ENCODE measurements at regions not wholly inside any gene's neighbourhood (a gene's known extent, or its start where the extent isn't known, plus 50 kb on each side); places are given as distances from the start of the nearest gene placed in this dataset.

- H3K4me3 ChIP-seq (ENCODE audit: low read depth, low read length) = no peak overlapping the region
- POLR2A ChIA-PET = no interaction called here
- TF ChIP-seq, protein P1, sequence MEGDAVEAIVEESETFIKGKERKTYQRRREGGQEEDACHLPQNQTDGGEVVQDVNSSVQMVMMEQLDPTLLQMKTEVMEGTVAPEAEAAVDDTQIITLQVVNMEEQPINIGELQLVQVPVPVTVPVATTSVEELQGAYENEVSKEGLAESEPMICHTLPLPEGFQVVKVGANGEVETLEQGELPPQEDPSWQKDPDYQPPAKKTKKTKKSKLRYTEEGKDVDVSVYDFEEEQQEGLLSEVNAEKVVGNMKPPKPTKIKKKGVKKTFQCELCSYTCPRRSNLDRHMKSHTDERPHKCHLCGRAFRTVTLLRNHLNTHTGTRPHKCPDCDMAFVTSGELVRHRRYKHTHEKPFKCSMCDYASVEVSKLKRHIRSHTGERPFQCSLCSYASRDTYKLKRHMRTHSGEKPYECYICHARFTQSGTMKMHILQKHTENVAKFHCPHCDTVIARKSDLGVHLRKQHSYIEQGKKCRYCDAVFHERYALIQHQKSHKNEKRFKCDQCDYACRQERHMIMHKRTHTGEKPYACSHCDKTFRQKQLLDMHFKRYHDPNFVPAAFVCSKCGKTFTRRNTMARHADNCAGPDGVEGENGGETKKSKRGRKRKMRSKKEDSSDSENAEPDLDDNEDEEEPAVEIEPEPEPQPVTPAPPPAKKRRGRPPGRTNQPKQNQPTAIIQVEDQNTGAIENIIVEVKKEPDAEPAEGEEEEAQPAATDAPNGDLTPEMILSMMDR (IDR thresholded peaks at IDR 0.05; ENCODE audit: insufficient read depth, low read depth, low read length) = no peak
- CTCF ChIA-PET = interaction anchor here (1.6 kb wide), 1 partner anchor 9 kb away, joined by 3 read pairs; no protein-coding TSS in a partner anchor
- no peaks in the 10 kb centered on the region for H3K36me3 ChIP-seq (ENCODE audit: control insufficient read depth, insufficient read depth, low read length)
- no peak for DNase-seq (ENCODE audit: low read depth)
- H3K27me3 ChIP-seq (ENCODE audit: control insufficient read depth, insufficient read depth, low read length) = peaks cover 2% of the 10 kb centered on the region; the same call in 1 of the 2 replicates
These were observed 91.1 kb downstream of the CH25H start for GRCh38 chr10:89115876-89116627.

DNA sequence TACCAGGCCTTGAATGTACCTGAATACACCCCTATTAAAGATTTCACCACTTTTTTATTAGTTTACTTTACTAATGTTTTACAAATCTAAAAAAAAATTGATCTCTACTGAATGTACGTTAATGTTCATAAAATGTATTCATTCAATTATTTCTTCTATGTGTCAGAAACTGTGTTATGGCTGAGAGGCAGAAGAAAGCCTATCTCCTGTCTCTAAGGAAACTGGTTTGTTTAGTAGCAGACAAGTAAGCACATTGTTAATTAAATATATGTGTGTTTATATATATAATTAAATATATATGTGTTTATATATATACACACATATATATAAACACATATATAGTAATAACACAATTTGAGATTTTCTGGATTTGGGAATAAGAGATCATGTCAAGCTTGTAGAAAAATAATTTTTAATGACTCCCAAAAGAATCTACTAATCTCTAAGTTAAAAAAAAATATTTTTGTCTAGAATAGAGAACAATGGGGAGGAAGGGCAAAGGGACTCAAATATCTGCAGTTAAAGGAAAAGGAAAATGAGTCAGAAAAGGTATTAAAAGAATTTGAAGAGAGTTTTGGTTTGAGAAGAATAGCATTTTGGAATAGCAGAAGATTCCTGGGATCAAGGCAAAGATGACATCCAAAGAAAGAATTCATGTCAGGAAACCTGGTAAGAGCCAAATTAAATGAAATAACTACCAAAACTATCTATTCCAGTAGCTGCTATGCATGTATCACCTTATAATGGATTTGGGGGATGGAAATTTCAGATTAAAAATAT is 92.1 kb downstream of the CH25H start:
- CTCF ChIA-PET = interaction anchor here (1.6 kb wide), 1 partner anchor 10 kb away, joined by 3 read pairs; no protein-coding TSS in a partner anchor
- POLR2A ChIA-PET = no interaction called here
- no peak for DNase-seq (ENCODE audit: low read depth)

GRCh38 chr10:89102735-89103134 is 104.4 kb downstream of the CH25H start:
- TF ChIP-seq, protein P1 (IDR thresholded peaks at IDR 0.05; ENCODE audit: insufficient read depth, low read depth, low read length) = no peak
- CTCF ChIA-PET = interaction anchor here (1.0 kb wide), 1 partner anchor 11 kb away, joined by 3 read pairs; no protein-coding TSS in a partner anchor
- POLR2A ChIA-PET = no interaction called here
- no peak overlapping the region for H3K4me3 ChIP-seq (ENCODE audit: low read depth, low read length)
- DNase-seq (ENCODE audit: low read depth) = no peak
- H3K36me3 ChIP-seq (ENCODE audit: control insufficient read depth, insufficient read depth, low read length) = no peaks in the 10 kb centered on the region
- H3K27me3 ChIP-seq (ENCODE audit: control insufficient read depth, insufficient read depth, low read length) = no peaks in the 10 kb centered on the region

More for the DNA sequence above, 92.1 kb downstream of the CH25H start:
- no peaks in the 10 kb centered on the region for H3K36me3 ChIP-seq (ENCODE audit: control insufficient read depth, insufficient read depth, low read length)
- H3K4me3 ChIP-seq (ENCODE audit: low read depth, low read length) = no peak overlapping the region
- peaks cover 2% of the 10 kb centered on the region; the same call in 1 of the 2 replicates for H3K27me3 ChIP-seq (ENCODE audit: control insufficient read depth, insufficient read depth, low read length)
- TF ChIP-seq, protein P1 (IDR thresholded peaks at IDR 0.05; ENCODE audit: insufficient read depth, low read depth, low read length) = no peak

DNA sequence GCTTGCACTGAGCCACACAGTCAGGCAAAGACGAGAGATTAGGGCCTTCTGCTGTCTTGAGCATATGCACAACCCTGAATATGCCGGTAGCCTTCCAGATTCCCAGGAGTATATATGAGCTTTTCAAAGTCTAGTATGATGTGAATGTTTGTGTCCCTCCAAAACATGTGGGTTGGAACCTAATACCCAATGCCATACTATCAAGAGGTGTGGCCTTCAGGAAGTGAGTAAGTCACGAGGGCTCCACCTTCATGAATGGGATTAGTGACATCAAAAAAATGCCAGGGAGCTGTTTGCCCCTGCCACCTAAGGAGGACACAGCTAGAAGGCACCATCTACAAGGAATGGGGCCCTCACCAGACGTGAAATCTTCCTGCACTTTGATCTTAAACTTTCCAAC is 105.2 kb downstream of the CH25H start:
- TF ChIP-seq, protein P1 (IDR thresholded peaks at IDR 0.05; ENCODE audit: insufficient read depth, low read depth, low read length) = no peak
- H3K4me3 ChIP-seq (ENCODE audit: low read depth, low read length) = no peak overlapping the region
- H3K36me3 ChIP-seq (ENCODE audit: control insufficient read depth, insufficient read depth, low read length) = no peaks in the 10 kb centered on the region
- ChIA-PET CTCF (no interaction called here), POLR2A (no interaction called here)
- H3K27me3 ChIP-seq (ENCODE audit: control insufficient read depth, insufficient read depth, low read length) = no peaks in the 10 kb centered on the region
- DNase-seq (ENCODE audit: low read depth) = no peak

- DNase-seq (ENCODE audit: low read depth) = no peak
- Histone ChIP-seq H3K36me3 (ENCODE audit: control insufficient read depth, insufficient read depth, low read length) (no peaks in the 10 kb centered on the region), H3K27me3 (ENCODE audit: control insufficient read depth, insufficient read depth, low read length) (no peaks in the 10 kb centered on the region), H3K4me3 (ENCODE audit: low read depth, low read length) (no peak overlapping the region)
- TF ChIP-seq, protein P1 (IDR thresholded peaks at IDR 0.05; ENCODE audit: insufficient read depth, low read depth, low read length) = no peak
- ChIA-PET POLR2A (no interaction called here), CTCF (no interaction called here)
These were observed 106.4 kb downstream of the CH25H start for GRCh38 chr10:89100680-89101079.

Measured in BJ (cell line).